ENCODE measurements at regions not wholly inside any gene's neighbourhood (a gene's known extent, or its start where the extent isn't known, plus 50 kb on each side); places are given as distances from the start of the nearest gene placed in this dataset.

DNA sequence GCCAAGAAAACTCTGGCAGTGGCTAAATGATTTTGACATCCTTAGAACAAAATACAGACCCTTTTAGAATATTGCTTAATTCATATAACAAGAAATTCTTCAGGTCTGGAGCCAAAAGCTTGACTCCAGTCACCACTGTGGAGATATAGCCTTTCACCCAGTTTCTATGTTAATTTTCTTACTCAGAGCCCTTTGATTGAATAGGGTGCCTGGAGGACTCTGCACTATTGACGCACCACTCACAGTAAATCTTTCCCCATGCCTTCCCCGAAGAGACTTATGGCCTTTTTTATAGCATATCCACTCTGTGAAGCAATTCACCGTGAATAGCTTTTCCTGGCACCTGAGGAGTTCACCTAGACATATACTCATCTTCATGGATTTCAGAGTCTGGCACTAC lies 613.8 kb downstream of the ZWINT start:
- TF ChIP-seq, protein P1, sequence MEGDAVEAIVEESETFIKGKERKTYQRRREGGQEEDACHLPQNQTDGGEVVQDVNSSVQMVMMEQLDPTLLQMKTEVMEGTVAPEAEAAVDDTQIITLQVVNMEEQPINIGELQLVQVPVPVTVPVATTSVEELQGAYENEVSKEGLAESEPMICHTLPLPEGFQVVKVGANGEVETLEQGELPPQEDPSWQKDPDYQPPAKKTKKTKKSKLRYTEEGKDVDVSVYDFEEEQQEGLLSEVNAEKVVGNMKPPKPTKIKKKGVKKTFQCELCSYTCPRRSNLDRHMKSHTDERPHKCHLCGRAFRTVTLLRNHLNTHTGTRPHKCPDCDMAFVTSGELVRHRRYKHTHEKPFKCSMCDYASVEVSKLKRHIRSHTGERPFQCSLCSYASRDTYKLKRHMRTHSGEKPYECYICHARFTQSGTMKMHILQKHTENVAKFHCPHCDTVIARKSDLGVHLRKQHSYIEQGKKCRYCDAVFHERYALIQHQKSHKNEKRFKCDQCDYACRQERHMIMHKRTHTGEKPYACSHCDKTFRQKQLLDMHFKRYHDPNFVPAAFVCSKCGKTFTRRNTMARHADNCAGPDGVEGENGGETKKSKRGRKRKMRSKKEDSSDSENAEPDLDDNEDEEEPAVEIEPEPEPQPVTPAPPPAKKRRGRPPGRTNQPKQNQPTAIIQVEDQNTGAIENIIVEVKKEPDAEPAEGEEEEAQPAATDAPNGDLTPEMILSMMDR (IDR thresholded peaks at IDR 0.05; ENCODE audit: poor library complexity, severe bottlenecking), result no peak
- no peak for TF ChIP-seq EP300 (conservative IDR thresholded peaks at IDR 0.05; ENCODE audit: poor library complexity, severe bottlenecking)
- TF ChIP-seq EZH2 (IDR thresholded peaks at IDR 0.05; ENCODE audit: borderline replicate concordance, insufficient read depth, low read length, poor library complexity, severe bottlenecking), result no peak
- TF ChIP-seq, protein P2, sequence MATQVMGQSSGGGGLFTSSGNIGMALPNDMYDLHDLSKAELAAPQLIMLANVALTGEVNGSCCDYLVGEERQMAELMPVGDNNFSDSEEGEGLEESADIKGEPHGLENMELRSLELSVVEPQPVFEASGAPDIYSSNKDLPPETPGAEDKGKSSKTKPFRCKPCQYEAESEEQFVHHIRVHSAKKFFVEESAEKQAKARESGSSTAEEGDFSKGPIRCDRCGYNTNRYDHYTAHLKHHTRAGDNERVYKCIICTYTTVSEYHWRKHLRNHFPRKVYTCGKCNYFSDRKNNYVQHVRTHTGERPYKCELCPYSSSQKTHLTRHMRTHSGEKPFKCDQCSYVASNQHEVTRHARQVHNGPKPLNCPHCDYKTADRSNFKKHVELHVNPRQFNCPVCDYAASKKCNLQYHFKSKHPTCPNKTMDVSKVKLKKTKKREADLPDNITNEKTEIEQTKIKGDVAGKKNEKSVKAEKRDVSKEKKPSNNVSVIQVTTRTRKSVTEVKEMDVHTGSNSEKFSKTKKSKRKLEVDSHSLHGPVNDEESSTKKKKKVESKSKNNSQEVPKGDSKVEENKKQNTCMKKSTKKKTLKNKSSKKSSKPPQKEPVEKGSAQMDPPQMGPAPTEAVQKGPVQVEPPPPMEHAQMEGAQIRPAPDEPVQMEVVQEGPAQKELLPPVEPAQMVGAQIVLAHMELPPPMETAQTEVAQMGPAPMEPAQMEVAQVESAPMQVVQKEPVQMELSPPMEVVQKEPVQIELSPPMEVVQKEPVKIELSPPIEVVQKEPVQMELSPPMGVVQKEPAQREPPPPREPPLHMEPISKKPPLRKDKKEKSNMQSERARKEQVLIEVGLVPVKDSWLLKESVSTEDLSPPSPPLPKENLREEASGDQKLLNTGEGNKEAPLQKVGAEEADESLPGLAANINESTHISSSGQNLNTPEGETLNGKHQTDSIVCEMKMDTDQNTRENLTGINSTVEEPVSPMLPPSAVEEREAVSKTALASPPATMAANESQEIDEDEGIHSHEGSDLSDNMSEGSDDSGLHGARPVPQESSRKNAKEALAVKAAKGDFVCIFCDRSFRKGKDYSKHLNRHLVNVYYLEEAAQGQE (IDR thresholded peaks at IDR 0.05; ENCODE audit: borderline replicate concordance), result no peak
- no peak for TF ChIP-seq MXI1 (conservative IDR thresholded peaks at IDR 0.05; ENCODE audit: poor library complexity, severe bottlenecking)

Data from neural cell (in vitro differentiated cells).